WTC11 (cell line): ENCODE measurements at regions not wholly inside any gene's neighbourhood (a gene's known extent, or its start where the extent isn't known, plus 50 kb on each side); places are given as distances from the start of the nearest gene placed in this dataset.

ENCODE experiments used
- ATAC-seq: fragments of 200-7000 bp; cut with Tn5 transposase; 2 replicates; pipeline ENCODE4 v1.10.0; 2021; ENCODE audit warnings: mild to moderate bottlenecking, moderate library complexity
- CTCF ChIA-PET: fragments of 300-600 bp; sonication (Branson Sonifier 250); formaldehyde crosslinking; loops from one replicate; lab custom pipeline; 2021; ENCODE audit warnings: antibody characterized with exemption; lab: Charles Lee
- POLR2A ChIA-PET: fragments of 350-600 bp; sonication (Branson Sonifier 250); formaldehyde crosslinking; loops from one replicate; lab custom pipeline; 2021; ENCODE audit warnings: antibody characterized with exemption; lab: Charles Lee
- DNase-seq: peaks from one replicate; pipeline ENCODE4 v3.0.0; 2021; ENCODE audit warnings: low spot score
- H3K27ac Mint-ChIP-seq: 2 replicates; pipeline ENCODE4 v1.8.0; 2021; ENCODE audit warnings: mixed read lengths
- H3K27me3 Mint-ChIP-seq: 2 replicates; pipeline ENCODE4 v1.8.0; 2021; ENCODE audit warnings: low read depth, mild to moderate bottlenecking, moderate library complexity, mixed read lengths
- H3K36me3 Mint-ChIP-seq: 2 replicates; pipeline ENCODE4 v1.8.0; 2021; ENCODE audit warnings: mixed read lengths
- H3K4me1 Mint-ChIP-seq: 2 replicates; pipeline ENCODE4 v1.8.0; 2022; ENCODE audit warnings: mixed read lengths
- H3K4me3 Mint-ChIP-seq: 2 replicates; pipeline ENCODE4 v1.8.0; 2021; ENCODE audit warnings: mild to moderate bottlenecking, moderate library complexity, mixed read lengths
- H3K9me3 Mint-ChIP-seq: 2 replicates; pipeline ENCODE4 v1.8.0; 2021; ENCODE audit warnings: mixed read lengths
- AR ChIP-seq: fragments of 250-450 bp; sonication (Bioruptor Pico); IDR thresholded peaks from 2 replicates; pipeline ENCODE4 v1.9.0; 2021; ENCODE audit warnings: mild to moderate bottlenecking
- FOXK1 ChIP-seq: sonication (generic); formaldehyde crosslinking; IDR thresholded peaks from 2 replicates; pipeline ENCODE4 v1.8.0; 2022; ENCODE audit warnings: mild to moderate bottlenecking, moderate library complexity, missing genetic modification reagents
- NFYB ChIP-seq: sonication (generic); formaldehyde crosslinking; conservative IDR thresholded peaks from 2 replicates; pipeline ENCODE4 v1.8.0; 2022; ENCODE audit warnings: low read depth, missing genetic modification reagents
- PRDM15 ChIP-seq: sonication (generic); formaldehyde crosslinking; IDR thresholded peaks from 2 replicates; pipeline ENCODE4 v1.8.0; 2022; ENCODE audit warnings: missing genetic modification reagents
- SMAD4 ChIP-seq: sonication (generic); formaldehyde crosslinking; IDR thresholded peaks from 2 replicates; pipeline ENCODE4 v1.8.0; 2022; ENCODE audit warnings: mild to moderate bottlenecking, missing genetic modification reagents
- ZNF396 ChIP-seq: fragments of 250-450 bp; sonication (Bioruptor Pico); IDR thresholded peaks from 2 replicates; pipeline ENCODE4 v1.8.0; 2021; ENCODE audit warnings: mild to moderate bottlenecking, moderate library complexity, borderline replicate concordance
- TF ChIP-seq, protein P1 (sequence below): sonication (generic); formaldehyde crosslinking; IDR thresholded peaks from 2 replicates; pipeline ENCODE4 v1.8.0; 2022; ENCODE audit warnings: mild to moderate bottlenecking, missing genetic modification reagents
- TF ChIP-seq, protein P2 (sequence below): sonication (generic); formaldehyde crosslinking; IDR thresholded peaks from 2 replicates; pipeline ENCODE4 v1.8.1; 2023; ENCODE audit warnings: mild to moderate bottlenecking, missing genetic modification reagents, borderline replicate concordance
- TF ChIP-seq, protein P3 (sequence below): sonication (generic); formaldehyde crosslinking; conservative IDR thresholded peaks from 2 replicates; pipeline ENCODE4 v1.8.1; 2023; ENCODE audit warnings: mild to moderate bottlenecking, low read depth, missing genetic modification reagents, moderate library complexity

DNA sequence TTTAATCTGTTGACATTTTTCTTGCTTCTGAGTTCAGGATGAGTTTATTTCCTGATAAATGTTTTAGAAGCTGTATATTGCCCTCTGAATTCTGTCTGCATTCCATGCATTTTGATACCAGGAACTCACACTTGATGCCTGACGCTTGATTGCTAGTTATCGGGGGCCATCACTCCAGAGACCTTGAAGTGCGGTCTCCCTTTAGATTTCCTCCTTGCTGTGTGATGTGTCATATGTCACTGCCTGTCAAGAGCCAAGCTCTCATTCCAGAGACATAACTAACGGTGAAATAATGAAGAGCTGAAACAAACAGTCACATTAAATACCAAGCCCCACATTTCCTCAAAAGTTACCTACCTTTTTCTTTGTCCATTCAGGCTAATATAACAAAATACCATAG is 155.5 kb downstream of the TNFSF13B start (continued):
- TF ChIP-seq, protein P1, sequence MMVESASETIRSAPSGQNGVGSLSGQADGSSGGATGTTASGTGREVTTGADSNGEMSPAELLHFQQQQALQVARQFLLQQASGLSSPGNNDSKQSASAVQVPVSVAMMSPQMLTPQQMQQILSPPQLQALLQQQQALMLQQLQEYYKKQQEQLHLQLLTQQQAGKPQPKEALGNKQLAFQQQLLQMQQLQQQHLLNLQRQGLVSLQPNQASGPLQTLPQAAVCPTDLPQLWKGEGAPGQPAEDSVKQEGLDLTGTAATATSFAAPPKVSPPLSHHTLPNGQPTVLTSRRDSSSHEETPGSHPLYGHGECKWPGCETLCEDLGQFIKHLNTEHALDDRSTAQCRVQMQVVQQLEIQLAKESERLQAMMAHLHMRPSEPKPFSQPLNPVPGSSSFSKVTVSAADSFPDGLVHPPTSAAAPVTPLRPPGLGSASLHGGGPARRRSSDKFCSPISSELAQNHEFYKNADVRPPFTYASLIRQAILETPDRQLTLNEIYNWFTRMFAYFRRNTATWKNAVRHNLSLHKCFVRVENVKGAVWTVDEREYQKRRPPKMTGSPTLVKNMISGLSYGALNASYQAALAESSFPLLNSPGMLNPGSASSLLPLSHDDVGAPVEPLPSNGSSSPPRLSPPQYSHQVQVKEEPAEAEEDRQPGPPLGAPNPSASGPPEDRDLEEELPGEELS, result no peak
- TF ChIP-seq, protein P2, sequence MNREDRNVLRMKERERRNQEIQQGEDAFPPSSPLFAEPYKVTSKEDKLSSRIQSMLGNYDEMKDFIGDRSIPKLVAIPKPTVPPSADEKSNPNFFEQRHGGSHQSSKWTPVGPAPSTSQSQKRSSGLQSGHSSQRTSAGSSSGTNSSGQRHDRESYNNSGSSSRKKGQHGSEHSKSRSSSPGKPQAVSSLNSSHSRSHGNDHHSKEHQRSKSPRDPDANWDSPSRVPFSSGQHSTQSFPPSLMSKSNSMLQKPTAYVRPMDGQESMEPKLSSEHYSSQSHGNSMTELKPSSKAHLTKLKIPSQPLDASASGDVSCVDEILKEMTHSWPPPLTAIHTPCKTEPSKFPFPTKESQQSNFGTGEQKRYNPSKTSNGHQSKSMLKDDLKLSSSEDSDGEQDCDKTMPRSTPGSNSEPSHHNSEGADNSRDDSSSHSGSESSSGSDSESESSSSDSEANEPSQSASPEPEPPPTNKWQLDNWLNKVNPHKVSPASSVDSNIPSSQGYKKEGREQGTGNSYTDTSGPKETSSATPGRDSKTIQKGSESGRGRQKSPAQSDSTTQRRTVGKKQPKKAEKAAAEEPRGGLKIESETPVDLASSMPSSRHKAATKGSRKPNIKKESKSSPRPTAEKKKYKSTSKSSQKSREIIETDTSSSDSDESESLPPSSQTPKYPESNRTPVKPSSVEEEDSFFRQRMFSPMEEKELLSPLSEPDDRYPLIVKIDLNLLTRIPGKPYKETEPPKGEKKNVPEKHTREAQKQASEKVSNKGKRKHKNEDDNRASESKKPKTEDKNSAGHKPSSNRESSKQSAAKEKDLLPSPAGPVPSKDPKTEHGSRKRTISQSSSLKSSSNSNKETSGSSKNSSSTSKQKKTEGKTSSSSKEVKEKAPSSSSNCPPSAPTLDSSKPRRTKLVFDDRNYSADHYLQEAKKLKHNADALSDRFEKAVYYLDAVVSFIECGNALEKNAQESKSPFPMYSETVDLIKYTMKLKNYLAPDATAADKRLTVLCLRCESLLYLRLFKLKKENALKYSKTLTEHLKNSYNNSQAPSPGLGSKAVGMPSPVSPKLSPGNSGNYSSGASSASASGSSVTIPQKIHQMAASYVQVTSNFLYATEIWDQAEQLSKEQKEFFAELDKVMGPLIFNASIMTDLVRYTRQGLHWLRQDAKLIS (CRISPR knock-in tag), result no peak
- TF ChIP-seq, protein P3, sequence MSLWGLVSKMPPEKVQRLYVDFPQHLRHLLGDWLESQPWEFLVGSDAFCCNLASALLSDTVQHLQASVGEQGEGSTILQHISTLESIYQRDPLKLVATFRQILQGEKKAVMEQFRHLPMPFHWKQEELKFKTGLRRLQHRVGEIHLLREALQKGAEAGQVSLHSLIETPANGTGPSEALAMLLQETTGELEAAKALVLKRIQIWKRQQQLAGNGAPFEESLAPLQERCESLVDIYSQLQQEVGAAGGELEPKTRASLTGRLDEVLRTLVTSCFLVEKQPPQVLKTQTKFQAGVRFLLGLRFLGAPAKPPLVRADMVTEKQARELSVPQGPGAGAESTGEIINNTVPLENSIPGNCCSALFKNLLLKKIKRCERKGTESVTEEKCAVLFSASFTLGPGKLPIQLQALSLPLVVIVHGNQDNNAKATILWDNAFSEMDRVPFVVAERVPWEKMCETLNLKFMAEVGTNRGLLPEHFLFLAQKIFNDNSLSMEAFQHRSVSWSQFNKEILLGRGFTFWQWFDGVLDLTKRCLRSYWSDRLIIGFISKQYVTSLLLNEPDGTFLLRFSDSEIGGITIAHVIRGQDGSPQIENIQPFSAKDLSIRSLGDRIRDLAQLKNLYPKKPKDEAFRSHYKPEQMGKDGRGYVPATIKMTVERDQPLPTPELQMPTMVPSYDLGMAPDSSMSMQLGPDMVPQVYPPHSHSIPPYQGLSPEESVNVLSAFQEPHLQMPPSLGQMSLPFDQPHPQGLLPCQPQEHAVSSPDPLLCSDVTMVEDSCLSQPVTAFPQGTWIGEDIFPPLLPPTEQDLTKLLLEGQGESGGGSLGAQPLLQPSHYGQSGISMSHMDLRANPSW (CRISPR knock-in tag), result no peak
- TF ChIP-seq AR (no peak), SMAD4 (CRISPR knock-in tag) (no peak), PRDM15 (CRISPR knock-in tag) (no peak), ZNF396 (CRISPR knock-in tag) (no peak), FOXK1 (no peak)

GRCh38 chr13:108426893-108427292 is 157.4 kb downstream of the TNFSF13B start:
- no peaks in the 10 kb centered on the region for H3K36me3 Mint-ChIP-seq
- ChIA-PET POLR2A (no interaction called here), CTCF (no interaction called here)
- no peaks in the 10 kb centered on the region for H3K27me3 Mint-ChIP-seq
- H3K4me1 Mint-ChIP-seq, result peaks cover 6% of the 10 kb centered on the region; the same call in 1 of the 2 replicates
- no peak for DNase-seq
- no peak overlapping the region for H3K4me3 Mint-ChIP-seq
- TF ChIP-seq, protein P2 (CRISPR knock-in tag), result no peak
- TF ChIP-seq NFYB (CRISPR knock-in tag), result no peak
- H3K27ac Mint-ChIP-seq, result no peak overlapping the region
- H3K9me3 Mint-ChIP-seq, result no peaks in the 10 kb centered on the region
- ATAC-seq, result no peak; the same call in 1 of the 2 replicates
